Mammary epithelial cell (primary cell): ENCODE measurements at regions not wholly inside any gene's neighbourhood (a gene's known extent, or its start where the extent isn't known, plus 50 kb on each side); places are given as distances from the start of the nearest gene placed in this dataset.

Source experiments
- CTCF ChIP-seq, 2 donors: IDR thresholded peaks in 1 of 2; conservative IDR thresholded peaks in 1 of 2; 2 replicates each; pipeline ENCODE4 v1.5.1; 2011 to 2012; ENCODE audit warnings: inconsistent platforms in 2 of 2, low read length in 2 of 2, mild to moderate bottlenecking in 2 of 2, control low read depth in 1 of 2, low read depth in 1 of 2; ENCODE audit not compliant: insufficient read depth in 1 of 2; ENCODE audit errors: extremely low read depth in 1 of 2
- EZH2 ChIP-seq: IDR thresholded peaks from 2 replicates; pipeline ENCODE4 v1.6.1; 2012; ENCODE audit warnings: low read length, inconsistent platforms, borderline replicate concordance

GRCh38 chr2:64328756-64329155, 125.2 kb upstream of the LGALSL start:
- TF ChIP-seq CTCF (conservative IDR thresholded peaks at IDR 0.05 in 1 of 2, IDR thresholded peaks at IDR 0.05 in 1 of 2; ENCODE audit: extremely low read depth in 1 of 2, insufficient read depth in 1 of 2, low read depth in 1 of 2, low read length in 2 of 2) = no peak
- no peak for TF ChIP-seq EZH2
